ENCODE measurements at regions not wholly inside any gene's neighbourhood (a gene's known extent, or its start where the extent isn't known, plus 50 kb on each side); places are given as distances from the start of the nearest gene placed in this dataset.
"Not testable (repeated sequence)": the region's sequence is repeated elsewhere in the genome, so short reads cannot be mapped to it uniquely, and the experiment has no call there.

GRCh38 chr5:105350486-105351140 lies 1788.0 kb upstream of the NUDT12 start:
- no peak for ATAC-seq

- no peak for ATAC-seq
Measured at GRCh38 chr5:105331558-105331957, 1769.0 kb upstream of the NUDT12 start.

GRCh38 chr5:105330185-105330584 lies 1767.6 kb upstream of the NUDT12 start:
- ATAC-seq = no peak

- ATAC-seq = no peak
Measured at GRCh38 chr5:105304859-105305258, 1742.3 kb upstream of the NUDT12 start.

- no peak for ATAC-seq
Measured at GRCh38 chr5:105288946-105289345, 1726.4 kb upstream of the NUDT12 start.

GRCh38 chr5:105283134-105283533 lies 1720.5 kb upstream of the NUDT12 start:
- no peak for ATAC-seq

GRCh38 chr5:105274079-105274478 lies 1711.5 kb upstream of the NUDT12 start:
- ATAC-seq = no peak

- ATAC-seq = no peak
Measured at GRCh38 chr5:105263515-105263914, 1700.9 kb upstream of the NUDT12 start.

GRCh38 chr5:105259581-105260217 lies 1697.1 kb upstream of the NUDT12 start:
- no peak for ATAC-seq

- ATAC-seq = no peak
Measured at GRCh38 chr5:105238561-105238960, 1676.0 kb upstream of the NUDT12 start.

- ATAC-seq = no peak
Measured at GRCh38 chr5:105230516-105231157, 1668.0 kb upstream of the NUDT12 start.

- no peak for ATAC-seq
Measured at GRCh38 chr5:105218018-105218417, 1655.4 kb upstream of the NUDT12 start.

GRCh38 chr5:105213078-105213477 lies 1650.5 kb upstream of the NUDT12 start:
- ATAC-seq = no peak

- no peak for ATAC-seq
Measured at GRCh38 chr5:105207066-105207465, 1644.5 kb upstream of the NUDT12 start.

GRCh38 chr5:105197531-105197930 lies 1634.9 kb upstream of the NUDT12 start:
- no peak for ATAC-seq

- no peak for ATAC-seq
Measured at GRCh38 chr5:105195765-105196164, 1633.2 kb upstream of the NUDT12 start.

GRCh38 chr5:105172918-105173317 lies 1610.3 kb upstream of the NUDT12 start:
- ATAC-seq = no peak

GRCh38 chr5:105168806-105169205 lies 1606.2 kb upstream of the NUDT12 start:
- no peak for ATAC-seq

GRCh38 chr5:105167092-105167491 lies 1604.5 kb upstream of the NUDT12 start:
- no peak for ATAC-seq

- ATAC-seq = no peak
Measured at GRCh38 chr5:105163547-105163946, 1601.0 kb upstream of the NUDT12 start.

GRCh38 chr5:105162557-105162956 lies 1600.0 kb upstream of the NUDT12 start:
- ATAC-seq = not testable (repeated sequence)

GRCh38 chr5:105158526-105158925 lies 1595.9 kb upstream of the NUDT12 start:
- ATAC-seq = no peak

- no peak for ATAC-seq
Measured at GRCh38 chr5:105150323-105150722, 1587.7 kb upstream of the NUDT12 start.

GRCh38 chr5:105146867-105147266 lies 1584.3 kb upstream of the NUDT12 start:
- no peak for ATAC-seq
